GM12892 (cell line): ENCODE measurements at regions not wholly inside any gene's neighbourhood (a gene's known extent, or its start where the extent isn't known, plus 50 kb on each side); places are given as distances from the start of the nearest gene placed in this dataset.

Experiments used
- DNase-seq: peaks from one replicate; pipeline ENCODE4 v3.0.0; 2011; ENCODE audit not compliant: insufficient read length
- FAIRE-seq: peaks from 2 replicates; lab custom pipeline; 2011; peaks lifted over from hg19 to GRCh38; lab: Jason Lieb, UNC
- POLR2A ChIP-seq: IDR thresholded peaks from 2 replicates; pipeline ENCODE4 v1.6.1; 2011; ENCODE audit warnings: low read depth, low read length, control low read depth
- POLR2AphosphoS5 ChIP-seq: IDR thresholded peaks from 2 replicates; pipeline ENCODE4 v1.6.1; 2011; ENCODE audit warnings: low read depth, low read length, control low read depth
- TAF1 ChIP-seq: IDR thresholded peaks from 2 replicates; pipeline ENCODE4 v1.6.1; 2011; ENCODE audit warnings: low read depth, mild to moderate bottlenecking, control low read depth, low read length, borderline replicate concordance

DNA sequence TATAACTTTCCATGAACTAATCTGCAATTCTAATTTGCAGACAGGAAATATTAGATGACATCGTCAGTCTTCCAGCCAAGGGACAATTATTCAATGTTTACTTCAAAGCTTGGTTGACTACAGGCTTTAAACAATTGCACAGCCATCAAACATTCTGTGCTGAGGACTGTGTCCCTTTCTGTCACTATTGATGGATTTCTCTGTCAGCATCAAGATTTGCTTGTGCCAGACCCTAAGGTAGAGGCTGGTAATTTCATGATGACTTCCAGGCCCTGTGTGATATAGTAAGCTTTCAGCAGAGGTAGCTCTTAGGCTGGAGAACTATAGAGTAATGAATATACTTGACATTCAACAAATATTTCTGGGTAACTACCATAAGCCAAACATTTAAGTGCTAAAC lies 229.3 kb upstream of the ACTBL2 start:
- DNase-seq = no peak
- no peak for FAIRE-seq
- no peak for TF ChIP-seq TAF1
- no peak for TF ChIP-seq POLR2A
- no peak for TF ChIP-seq POLR2AphosphoS5

GRCh38 chr5:57711471-57711870 lies 228.9 kb upstream of the ACTBL2 start:
- FAIRE-seq (no peak), DNase-seq (no peak)
- TF ChIP-seq POLR2AphosphoS5 (no peak), TAF1 (no peak)

DNA sequence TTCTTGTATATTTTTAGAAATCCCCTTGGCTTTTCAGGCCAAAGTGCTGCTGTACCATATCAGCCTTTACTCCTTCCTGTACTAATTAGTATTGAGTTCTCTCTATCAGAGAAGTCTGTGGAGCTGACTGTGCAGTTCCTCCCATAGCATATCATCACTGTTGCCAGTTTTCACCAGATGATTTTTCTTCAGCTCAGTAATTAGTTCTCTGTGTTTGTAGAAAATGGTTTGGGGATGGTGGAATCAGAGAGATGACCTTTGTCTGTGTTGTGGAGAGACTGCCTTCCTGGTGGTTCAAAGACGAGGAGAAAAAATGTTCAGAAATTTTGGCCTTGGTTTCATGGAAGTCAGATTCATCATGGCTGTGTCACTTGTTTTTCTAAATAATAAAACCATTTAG lies 227.5 kb upstream of the ACTBL2 start:
- no peak for FAIRE-seq
- no peak for TF ChIP-seq TAF1
- DNase-seq = no peak

DNA sequence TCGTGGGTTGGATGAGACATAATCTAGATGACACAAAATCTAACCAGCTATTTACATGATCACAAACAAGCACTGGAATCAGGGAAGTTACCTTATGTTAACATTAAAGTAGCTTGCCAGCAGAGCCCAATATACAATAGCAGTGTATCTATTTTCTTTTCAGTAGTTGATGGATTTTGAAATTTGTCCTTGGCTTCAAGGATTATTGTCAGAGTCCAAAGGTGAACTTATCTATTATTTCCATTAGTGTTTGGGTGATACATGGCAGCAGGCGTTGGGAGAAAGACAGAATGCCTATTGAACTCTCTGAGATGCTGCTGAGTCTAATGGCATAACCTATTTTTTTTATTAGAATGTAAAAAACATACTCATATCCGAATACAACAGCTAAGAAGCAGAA lies 223.2 kb upstream of the ACTBL2 start:
- no peak for DNase-seq

DNA sequence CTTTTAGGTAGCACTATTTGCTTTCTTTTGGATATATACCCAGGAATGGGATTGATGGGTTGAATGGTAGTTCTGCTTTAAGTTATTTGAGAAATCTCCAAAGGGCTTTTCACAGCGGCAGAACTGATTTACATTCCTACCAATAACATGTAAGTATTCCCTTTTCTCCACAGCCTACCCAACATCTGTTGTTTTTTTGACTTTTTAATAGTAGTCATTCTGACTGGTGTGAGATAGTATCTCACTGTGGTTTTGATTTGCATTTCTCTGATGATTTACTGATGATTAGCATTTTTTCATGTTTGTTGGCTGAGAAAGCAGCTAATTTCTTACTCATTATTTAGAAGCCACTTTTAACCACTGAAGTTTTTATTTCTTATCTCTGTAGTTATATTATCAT lies 221.1 kb upstream of the ACTBL2 start:
- TF ChIP-seq TAF1 = no peak
- no peak for TF ChIP-seq POLR2A
- TF ChIP-seq POLR2AphosphoS5 = no peak
- DNase-seq (no peak), FAIRE-seq (no peak)

More for the DNA sequence above, 223.2 kb upstream of the ACTBL2 start:
- no peak for FAIRE-seq
- TF ChIP-seq POLR2AphosphoS5 = no peak
- no peak for TF ChIP-seq TAF1

- DNase-seq = no peak
- FAIRE-seq = no peak
- TF ChIP-seq POLR2AphosphoS5 (no peak), TAF1 (no peak), POLR2A (no peak)
Measured at GRCh38 chr5:57700484-57700883, 217.9 kb upstream of the ACTBL2 start.

- FAIRE-seq (no peak), DNase-seq (no peak)
- TF ChIP-seq POLR2AphosphoS5 (no peak), TAF1 (no peak), POLR2A (no peak)
Measured at GRCh38 chr5:57700072-57700471, 217.5 kb upstream of the ACTBL2 start.

- DNase-seq (no peak), FAIRE-seq (no peak)
- TF ChIP-seq POLR2AphosphoS5 = no peak
- TF ChIP-seq POLR2A = no peak
- TF ChIP-seq TAF1 = no peak
Measured at GRCh38 chr5:57698802-57699201, 216.2 kb upstream of the ACTBL2 start.

- TF ChIP-seq TAF1 (no peak), POLR2AphosphoS5 (no peak), POLR2A (no peak)
- FAIRE-seq (no peak), DNase-seq (no peak)
Measured at GRCh38 chr5:57698086-57698485, 215.5 kb upstream of the ACTBL2 start.

DNA sequence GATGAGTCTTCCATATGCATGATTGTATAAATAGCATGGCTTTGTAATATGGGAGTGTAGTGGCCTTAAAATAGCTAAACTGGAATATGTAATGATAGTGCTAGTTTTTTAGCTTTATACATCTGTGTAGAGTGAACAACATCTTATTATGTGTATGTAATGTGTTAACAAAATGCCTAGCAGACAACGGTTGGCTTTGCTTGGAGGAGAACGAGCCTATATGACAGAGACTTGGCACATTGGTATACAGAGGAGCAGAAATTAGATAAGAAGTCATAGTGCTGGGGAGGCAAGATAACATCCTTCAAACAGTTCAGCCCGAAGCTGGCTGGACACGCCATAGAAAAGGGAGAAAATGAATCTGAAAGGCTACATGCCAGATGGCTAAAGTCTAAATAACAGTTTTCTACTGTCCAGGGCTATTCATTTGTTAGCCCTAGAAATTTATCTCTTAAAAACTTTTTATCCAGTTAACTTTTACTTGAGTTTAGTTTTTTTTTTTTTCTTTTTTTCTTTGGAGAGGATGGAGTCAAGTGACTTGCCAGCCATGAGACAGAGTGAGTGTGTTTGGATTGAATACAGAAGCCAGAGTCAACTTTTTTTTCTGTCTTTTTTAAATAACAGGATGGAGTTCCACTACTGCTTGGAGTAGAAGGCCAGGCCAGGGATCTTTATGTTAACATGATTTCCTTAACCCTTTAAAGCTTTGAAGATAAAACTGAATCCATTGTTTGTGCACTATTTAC lies 214.4 kb upstream of the ACTBL2 start:
- DNase-seq = no peak
- FAIRE-seq = no peak
- TF ChIP-seq POLR2AphosphoS5 (no peak), POLR2A (no peak), TAF1 (no peak)

- DNase-seq (no peak), FAIRE-seq (no peak)
- TF ChIP-seq TAF1 (no peak), POLR2AphosphoS5 (no peak), POLR2A (no peak)
Measured at GRCh38 chr5:57696389-57696769, 213.8 kb upstream of the ACTBL2 start.

- no peak for DNase-seq
- TF ChIP-seq TAF1 (no peak), POLR2AphosphoS5 (no peak), POLR2A (no peak)
- no peak for FAIRE-seq
Measured at GRCh38 chr5:57695706-57696388, 213.2 kb upstream of the ACTBL2 start.
